HG02981 (cell line): ENCODE measurements at regions not wholly inside any gene's neighbourhood (a gene's known extent, or its start where the extent isn't known, plus 50 kb on each side); places are given as distances from the start of the nearest gene placed in this dataset.
"Not testable (repeated sequence)": the region's sequence is repeated elsewhere in the genome, so short reads cannot be mapped to it uniquely, and the experiment has no call there.

Experiments
- ATAC-seq: cut with Tn5 transposase; IDR thresholded peaks from one replicate; pipeline ENCODE4 v1.9.1; 2021; ENCODE audit warnings: mild to moderate bottlenecking, moderate library complexity; ENCODE audit not compliant: unreplicated experiment

DNA sequence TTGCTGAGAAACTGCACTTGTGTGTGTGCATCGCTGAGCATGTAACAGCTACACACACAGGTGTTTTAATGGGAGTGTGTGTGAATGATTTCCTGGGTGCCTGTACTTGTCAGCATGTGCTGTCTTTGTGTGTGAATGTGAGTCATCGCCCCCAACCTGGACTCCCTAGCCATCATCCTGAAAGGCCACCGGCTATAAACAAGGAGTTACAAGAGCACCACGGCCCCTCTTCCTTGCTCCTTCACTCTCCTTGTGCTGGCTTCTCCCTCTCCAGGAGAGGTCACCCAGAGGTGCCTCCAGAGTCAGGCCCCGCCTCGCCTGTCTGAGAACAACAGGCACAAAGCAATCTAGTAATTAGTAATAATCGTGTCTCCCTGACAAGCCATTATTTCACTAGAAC lies 419.2 kb downstream of the BUD13 start:
- ATAC-seq: no peak

DNA sequence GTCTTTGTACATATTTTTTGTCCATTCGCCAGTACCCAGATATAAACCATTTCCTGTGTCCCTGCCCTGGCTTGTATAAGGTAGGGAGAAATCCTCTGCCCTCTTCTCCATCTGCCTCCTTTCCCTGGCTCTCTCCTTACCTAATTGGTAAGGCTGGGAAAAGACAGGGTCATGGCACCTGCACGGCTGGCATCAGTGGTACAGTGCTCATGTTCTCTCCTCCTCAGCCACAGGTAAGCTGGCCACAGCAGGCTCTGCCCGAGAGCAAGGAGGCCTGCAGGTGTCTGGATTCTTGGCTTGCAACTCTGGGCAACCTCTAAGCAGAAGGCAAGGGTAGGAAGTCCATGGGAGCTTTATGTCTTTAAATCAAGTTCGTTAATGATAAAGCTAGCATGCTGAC lies 419.9 kb downstream of the BUD13 start:
- no peak for ATAC-seq

DNA sequence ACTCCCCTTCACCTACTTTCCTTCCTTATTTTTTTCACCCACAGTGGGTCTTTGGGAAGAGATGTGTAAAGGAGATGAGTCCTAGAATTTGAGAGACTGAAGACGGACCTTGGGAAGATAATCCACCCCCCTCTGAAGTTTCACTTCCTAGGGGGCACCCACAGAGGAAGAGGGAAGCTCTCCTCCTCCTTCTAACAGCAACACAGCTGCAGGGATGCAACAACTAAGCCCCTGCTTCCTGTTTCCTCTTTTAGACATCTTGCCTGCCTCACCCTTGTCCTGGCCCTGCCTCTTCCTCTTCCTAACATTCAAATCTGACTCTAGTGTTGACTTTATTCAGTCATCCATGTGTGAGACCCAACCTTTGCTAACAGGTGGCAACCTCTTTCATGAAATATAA lies 424.6 kb downstream of the BUD13 start:
- ATAC-seq: no peak

DNA sequence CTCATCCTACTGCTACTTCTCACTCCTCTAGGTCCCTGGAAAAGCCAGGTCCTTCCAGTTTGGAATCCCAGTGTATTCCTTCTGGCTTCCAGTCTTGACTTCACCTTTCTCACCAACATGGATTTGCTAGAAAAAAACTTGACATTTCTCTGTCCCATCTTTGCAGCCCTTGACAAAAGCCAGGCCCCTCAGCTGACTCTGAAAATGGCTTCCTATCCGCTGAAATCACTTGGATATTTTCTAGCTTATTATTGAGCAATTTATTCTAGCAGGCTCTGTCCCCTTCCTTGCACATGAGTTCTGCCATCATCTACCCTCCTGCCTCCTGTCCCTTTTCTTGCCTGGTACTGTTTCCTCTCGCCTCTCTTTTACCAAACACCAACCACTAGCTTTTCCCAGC lies 427.2 kb downstream of the BUD13 start:
- ATAC-seq: no peak

DNA sequence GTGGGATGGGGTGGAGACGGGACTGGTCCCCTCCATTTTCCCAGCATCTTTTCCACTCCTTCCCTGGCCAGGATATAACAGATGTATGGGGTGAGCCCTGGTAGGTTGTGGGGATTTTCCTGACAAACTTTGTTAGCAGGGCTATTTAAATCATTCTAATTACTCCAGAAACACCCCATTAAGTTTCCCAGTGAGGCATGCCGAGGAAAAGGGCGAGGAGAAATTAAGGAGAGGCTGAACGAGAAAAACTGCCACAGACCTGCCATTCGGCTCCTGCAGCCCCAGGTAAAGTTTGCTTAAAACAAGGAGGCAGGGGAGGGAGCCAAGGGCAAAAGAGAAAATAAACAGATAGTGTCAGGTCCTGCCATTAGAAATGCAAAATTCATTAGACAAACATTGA lies 428.2 kb downstream of the BUD13 start:
- no peak for ATAC-seq

DNA sequence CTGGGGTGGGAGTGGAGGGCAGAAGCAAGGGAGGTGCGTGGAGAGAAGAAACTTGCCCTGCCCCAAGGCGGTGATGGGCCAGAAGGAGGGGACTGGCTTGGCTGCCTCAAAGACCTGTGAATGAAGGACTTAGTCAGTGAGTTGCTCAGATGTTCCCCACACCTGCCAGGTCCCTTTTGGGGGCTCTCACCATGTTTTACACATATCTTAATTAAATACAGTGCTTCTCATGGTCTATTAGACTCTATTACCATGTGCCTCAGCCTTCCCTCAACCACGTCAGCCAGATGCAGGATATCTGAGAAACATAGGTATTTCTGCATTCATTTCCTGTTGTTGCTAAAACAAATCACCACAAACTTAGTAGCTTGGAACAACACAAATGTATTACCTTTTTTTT lies 429.5 kb downstream of the BUD13 start:
- no peak for ATAC-seq

DNA sequence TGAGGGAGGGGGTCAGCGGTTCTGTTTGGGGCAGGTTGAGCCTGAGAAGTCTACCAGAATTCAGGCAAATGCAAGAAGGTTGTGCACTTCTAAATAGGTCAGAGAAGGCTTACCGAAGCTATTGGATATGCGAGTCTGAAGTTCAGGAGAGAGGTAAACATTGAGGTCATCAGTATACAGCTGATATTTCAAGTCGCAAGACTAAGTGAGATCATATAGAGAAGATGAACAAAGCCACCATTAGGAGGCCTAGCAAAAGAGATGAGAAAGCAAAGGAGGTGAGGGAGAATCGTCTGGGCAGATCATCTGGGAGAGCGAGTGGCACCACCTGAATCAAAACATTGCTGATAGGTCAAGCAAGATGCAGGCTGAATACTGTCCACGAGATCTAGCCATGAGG lies 430.6 kb downstream of the BUD13 start:
- ATAC-seq: no peak

DNA sequence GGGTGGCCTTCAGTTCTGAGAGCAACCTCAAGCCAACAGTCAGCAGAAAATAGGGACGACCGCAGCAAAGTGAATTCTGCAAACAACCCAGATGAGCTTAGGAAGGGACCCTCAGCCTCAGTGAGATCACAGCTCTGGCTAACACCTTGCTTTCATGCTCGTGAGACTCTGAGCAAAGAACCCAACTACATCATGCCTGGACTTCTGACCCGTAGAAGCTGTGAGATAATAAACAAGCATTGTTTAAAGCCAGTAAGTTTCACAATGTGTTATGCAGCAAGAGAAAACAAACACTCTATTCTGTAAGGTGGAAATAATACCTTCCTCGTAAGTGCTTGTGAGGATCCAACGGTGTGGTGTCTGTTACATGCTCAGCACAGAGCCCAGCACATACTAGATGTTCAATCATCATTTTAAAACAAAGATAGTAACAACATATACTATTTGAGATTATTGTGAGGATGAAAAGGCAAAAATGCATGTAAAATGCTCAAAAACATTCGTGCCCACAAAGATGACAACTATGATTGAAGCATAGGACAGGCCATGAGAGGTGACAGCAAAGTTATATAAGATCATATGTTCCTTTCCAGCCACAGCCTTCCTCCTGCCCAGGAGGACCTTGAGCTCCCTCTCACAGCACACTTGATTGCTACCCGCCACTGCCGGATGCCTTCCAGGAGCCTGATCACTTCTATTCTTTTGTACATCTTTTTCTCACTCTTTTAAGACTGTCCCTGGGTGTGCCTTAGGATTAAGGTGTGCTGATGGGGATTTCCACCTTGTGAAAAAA lies 433.3 kb downstream of the BUD13 start:
- no peak for ATAC-seq

DNA sequence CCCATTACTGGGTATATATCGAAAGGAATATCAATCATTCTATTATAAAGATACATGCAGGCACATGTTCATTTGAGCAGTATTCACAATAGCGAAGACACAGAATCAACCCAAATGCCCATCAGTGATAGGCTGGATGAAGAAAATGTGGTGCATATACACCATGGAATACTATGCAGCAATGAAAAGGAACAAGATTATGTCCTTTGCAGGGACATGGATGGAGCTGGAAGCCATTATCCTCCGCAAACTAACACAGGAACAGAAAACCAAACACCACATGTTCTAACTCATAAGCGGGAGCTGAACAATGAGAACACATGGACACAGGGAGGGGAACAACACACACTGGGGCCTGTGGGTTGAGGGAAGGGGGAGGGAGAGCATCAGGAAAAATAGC lies 434.3 kb downstream of the BUD13 start:
- ATAC-seq: not testable (repeated sequence)

DNA sequence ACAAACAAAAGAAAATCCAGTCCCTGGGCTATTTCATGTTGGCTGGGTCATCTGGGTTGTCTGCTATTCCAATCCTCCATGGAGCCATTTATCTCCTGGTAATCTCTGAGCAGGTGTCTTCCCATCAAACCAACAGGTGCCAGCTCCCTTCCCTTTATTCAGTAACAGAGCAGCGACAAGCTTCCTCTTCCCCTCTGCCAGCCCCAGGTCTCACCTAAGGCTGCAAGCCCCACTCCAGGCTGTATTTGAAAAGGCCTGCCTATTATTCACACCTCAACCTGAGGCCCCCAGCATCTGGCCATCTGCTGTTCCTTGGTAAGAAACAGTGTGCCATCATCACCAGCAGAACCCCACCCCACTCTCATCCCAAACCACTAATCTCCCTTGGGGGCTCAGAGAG lies 436.2 kb downstream of the BUD13 start:
- ATAC-seq: no peak

DNA sequence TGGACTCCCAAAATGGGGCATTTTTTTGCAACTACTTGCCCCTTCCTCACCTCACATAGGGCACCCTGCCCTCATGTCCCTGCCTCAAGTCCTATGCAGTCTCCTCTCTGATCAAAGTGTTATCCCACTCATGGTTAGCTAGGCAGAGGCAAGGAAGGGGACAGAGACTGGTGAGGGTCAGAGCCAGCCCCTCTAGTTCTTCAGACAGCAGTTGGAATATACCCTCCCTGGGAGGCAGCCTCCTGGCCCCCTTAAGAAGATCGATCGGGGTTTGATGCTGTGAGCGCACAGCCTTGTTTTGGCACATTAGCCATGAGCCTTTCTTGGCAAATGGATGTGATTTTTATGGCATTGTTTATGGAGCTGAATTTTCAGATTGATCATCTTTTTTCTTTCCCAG lies 436.9 kb downstream of the BUD13 start:
- ATAC-seq: no peak

DNA sequence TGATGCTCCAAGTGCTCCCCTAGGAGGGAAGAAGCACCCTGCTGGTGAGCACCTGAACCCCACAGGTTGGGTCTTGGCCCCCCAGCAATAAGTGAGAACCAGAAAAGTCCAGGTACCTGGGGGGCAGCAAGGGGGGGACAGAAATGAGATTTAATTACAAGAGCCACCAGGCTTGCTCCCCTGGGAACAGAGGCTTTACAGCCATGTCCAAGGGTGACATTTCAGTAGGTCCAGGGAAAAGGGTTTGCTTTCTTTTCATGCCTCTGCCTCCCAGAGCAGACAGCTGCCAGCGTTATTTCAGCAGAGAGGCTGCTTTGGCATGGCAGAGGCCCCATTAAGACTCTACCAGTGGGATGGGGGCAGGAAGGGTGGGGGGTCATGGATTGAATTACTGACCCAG lies 437.7 kb downstream of the BUD13 start:
- no peak for ATAC-seq

DNA sequence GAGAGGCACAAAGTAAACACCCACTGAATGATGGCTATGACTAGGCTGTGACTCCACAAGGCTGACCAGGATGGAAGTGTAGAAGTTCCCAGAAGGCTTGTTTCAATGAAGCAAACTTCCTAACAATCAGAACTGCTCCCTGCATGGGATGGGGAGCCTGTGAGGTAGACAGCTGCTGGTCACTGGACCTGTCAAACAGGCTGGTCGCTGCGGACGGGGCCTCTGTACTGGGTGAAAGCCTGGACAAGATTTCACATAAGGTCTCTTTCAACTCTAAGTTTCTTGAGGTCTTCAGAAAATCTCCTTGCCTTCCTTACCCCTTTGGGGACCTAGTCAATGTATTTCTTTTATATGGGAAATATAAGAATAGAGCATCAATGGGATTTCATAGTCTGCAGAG lies 438.2 kb downstream of the BUD13 start:
- no peak for ATAC-seq

DNA sequence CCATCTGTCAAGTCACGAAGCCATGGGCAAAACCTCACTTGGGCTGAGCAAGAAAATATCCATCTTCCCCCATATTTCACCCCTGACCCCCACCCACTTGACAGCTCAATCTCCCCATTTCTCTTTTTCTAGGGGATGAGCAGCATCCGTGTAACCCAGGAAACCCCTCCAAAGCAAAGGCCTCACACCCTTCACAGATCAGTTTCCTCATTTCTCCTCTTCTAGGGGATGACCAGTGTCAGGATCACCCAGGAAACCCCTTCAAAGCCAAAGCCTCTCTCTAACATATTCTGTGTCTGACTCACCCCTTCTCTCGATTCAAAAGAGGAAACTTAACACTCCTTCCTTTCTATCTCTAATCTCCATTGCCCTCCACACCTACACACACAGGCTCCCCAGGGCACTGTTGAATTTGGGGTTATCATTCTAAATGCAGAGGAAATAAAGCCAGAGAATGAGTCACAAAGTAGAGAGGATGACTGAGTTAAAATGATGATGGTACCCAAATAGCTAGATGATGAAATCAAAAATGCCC lies 439.7 kb downstream of the BUD13 start:
- ATAC-seq: no peak

DNA sequence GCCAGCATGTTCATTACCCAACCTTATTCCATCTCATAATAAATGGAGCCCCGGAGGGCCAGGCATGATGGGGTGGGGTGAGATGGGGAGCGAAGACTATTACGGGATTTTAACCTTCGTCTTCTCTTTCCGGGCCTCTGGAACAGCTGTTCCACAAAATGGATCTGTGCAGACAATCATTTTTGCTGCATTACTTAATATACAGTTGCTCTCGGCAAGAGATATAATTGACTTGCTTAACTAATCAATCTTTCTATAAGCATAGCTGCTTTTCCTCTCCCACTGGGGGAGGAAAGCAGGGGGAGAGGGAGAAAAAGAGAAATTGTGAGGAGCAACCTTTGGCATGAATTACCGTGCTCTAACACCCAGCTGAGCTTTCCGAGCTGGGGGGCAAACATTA lies 440.4 kb downstream of the BUD13 start:
- ATAC-seq: no peak

DNA sequence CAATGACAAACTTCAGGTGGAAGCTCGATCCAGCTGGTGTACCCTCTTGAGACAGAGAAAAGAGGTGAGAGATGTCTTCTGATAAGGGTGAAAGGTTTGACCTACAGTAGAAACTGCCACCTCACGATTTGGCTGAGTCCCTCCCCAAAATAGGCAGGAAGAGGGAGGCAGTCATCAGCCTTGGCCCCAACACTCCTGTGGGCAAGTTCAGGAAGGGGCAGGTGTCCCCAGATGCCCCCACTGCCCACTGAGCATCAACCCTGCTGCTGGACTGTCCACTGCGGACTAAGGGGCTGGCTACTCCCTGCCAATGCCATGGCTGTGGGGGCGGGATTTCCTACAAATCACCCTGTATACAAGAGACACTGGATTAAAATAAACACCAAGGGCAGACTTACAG lies 441.4 kb downstream of the BUD13 start:
- ATAC-seq: no peak

DNA sequence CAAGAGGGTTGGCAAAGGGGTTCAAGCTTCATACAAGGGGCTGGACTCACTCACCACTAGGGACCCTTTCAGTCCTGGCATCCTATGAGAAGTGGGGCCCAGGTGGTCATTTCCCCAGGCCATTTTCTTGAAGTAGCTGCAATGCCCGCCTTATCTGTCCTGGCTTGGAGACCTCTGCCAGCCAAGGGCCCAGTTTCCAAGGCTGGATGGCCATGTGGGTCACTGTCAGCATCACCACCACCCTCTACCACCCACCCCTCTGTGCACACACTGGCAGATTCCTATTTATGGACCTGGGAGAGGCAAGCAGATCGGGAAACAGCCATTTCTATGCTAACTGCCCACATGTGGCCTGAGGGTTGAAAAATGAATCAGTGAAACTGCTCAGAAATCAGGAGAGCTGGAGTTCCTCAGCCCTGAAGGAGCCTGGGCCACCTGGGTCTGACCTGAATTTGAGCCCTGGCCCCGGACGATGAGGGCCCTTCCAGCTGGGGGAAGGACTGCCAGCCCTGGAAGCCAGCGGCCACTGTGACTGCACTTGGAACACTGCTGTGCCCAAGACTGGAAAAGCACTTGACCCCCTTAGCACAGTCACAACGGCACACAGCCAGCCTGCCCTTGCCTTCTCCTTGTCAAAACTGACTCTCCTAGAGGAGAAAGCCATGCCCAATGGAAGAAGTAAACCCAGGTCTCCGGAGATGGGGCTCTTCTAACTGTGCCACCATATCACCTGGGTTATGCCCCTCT lies 442.2 kb downstream of the BUD13 start:
- ATAC-seq: no peak

DNA sequence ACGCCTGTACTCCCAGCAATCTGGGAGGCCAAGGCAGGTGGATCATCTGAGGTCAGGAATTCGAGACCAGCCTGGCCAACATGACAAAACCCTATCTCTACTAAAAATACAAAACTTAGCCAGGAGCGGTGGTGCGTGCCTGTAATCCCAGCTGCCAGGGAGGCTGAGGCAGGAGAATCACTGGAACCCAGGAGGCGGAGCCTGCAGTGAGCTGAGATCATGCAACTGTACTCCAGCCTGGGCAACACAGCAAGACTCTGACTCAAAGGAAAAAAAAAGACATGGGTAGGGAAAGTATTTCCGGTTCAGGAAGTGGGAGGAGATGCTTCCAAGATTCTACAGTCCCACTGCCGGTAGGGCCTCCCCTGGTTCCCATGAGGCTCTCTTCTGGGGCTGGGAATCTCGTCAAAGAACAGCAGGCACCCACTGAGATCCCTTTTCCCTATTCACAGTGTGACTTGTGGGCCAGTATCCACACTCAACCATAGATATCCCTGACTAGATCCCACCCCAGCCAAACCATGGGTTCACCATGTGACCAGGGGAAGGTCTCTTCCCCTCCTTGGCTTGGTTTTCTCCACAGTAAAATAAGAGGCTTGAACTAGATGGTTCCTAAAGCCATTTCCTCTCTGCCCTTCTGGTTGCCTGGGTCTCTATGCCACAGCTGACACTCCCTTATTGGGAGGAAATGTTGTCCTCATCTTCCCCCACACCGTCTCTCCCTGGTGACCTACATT lies 443.3 kb downstream of the BUD13 start:
- no peak for ATAC-seq

DNA sequence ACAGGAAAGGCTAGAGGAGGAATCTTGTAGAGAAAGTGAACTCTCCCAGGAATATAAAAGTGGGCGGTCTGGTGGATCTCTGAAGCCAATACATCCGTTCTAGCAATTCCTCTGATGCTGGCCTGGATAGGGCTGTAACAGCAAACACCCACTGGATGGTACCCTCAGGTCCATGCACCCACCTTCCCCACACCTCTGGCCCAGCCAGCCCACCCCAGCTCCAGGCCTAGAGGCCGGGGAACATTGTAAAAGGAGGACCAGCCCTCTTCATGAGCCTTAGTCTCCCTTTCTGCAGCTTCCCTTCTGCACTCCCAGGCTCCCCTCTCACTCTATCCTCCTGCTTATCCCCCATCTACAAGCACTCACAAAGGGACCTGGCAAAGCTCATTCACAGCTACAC lies 443.9 kb downstream of the BUD13 start:
- ATAC-seq: no peak

DNA sequence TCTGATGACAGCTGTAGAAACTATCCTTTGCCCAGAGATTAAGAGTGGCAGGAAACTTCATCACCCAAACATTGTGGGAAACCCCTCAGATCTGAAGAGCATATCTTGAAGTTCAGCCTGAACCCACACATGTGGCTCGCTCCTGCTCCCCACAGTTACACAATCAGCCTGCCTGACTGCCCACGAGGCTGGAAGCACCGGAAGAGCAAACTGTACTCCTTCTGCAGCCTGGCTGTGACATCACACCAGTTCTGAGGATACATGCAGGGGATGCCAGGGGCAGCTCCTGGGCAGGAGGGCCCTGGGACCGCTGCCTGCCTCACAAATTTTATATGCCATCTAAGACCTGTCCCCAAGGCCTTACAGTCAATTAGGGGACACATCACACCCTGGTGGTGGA lies 444.4 kb downstream of the BUD13 start:
- no peak for ATAC-seq

DNA sequence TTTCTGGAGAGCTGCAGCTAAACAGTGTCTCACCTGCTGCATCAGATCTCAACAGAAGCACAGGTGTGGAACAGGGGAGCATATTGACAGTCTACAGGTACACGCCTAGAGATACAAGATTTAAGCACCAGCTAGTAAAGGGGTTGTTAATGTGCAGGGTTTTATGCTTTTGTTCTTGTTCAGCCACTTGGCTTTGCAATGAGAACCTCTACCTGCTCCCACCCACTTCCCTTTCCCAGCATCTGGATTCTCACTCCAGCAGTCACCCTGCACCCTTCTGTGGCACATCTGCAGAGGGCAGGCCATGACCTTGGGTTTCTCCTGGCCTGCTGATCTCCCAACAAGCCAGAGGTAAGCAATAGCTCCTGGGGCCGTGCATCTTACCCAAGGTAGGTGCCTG lies 446.6 kb downstream of the BUD13 start:
- no peak for ATAC-seq

DNA sequence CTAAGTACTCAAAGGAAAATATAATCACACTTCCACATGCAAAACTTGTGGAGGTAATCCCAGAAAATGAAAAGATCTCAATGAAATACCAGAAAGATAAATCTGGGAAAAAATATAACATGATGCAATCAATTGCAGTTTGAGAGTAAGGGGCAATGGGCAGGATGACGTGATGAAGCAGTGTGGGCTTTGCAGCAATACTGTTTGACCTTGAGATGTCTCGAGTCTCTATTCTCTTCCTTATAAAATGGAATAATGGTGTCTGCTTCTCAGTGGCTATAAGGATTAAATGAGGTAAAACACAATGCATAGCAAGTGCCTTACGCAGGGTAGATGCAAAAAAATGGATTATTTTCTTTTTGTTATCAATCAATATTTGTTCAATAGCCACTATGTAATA lies 447.5 kb downstream of the BUD13 start:
- ATAC-seq: no peak
